ENCODE measurements at regions not wholly inside any gene's neighbourhood (a gene's known extent, or its start where the extent isn't known, plus 50 kb on each side); places are given as distances from the start of the nearest gene placed in this dataset.

DNA sequence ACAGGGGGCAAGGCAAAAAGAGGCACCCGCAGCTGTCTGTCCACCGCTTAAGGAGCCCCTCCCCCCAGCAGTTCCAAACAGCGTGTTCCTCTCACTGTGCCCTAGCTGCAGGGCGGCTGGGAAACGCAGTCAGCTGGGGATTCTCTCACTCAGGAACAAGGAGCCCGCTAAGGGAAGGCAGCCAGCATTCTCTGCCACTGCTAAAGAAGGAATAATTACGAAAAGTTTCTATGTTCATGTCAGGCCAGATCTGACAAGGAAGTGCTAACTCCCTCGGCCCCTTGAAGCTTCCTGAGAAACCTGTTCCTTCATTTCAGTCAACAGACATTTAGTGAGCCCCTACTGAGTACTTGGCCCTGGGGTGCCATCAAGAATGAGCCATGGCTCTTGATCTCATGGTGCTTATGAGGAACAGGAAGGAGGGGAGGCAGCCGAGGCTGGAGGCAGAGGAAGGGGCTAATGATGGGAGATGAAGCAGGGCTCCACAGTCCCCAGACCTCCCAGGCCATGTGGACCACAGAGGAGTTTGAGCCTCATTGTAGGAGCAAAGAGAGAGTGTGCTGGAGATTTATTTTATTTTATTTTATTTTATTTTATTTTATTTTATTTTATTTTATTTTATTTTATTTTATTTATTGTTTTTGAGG is 101.7 kb upstream of the PMEPA1 start:
- DNase-seq, result peak; percentile 31
- H3K27me3 ChIP-seq (replicated peaks in 1 of 7), result peaks cover 0 to 7% (median 0%) of the 10 kb centered on the region in 7 donors
- no peaks in the 10 kb centered on the region for H3K9me3 ChIP-seq
- intact Hi-C loops (cut with DNase I; ENCODE audit: low total_unique reads), result no loop called here
- WGBS, 5 donors, result 33 to 53% (median 43%) methylated on average over 9 of the region's 9 CpGs
- no peaks in the 10 kb centered on the region for H3K36me3 ChIP-seq
- H3K4me3 ChIP-seq, result no peak overlapping the region
- H3K4me1 ChIP-seq, result no peaks in the 10 kb centered on the region
- no peak for TF ChIP-seq POLR2A (IDR thresholded peaks at IDR 0.05)
- TF ChIP-seq, protein P1, sequence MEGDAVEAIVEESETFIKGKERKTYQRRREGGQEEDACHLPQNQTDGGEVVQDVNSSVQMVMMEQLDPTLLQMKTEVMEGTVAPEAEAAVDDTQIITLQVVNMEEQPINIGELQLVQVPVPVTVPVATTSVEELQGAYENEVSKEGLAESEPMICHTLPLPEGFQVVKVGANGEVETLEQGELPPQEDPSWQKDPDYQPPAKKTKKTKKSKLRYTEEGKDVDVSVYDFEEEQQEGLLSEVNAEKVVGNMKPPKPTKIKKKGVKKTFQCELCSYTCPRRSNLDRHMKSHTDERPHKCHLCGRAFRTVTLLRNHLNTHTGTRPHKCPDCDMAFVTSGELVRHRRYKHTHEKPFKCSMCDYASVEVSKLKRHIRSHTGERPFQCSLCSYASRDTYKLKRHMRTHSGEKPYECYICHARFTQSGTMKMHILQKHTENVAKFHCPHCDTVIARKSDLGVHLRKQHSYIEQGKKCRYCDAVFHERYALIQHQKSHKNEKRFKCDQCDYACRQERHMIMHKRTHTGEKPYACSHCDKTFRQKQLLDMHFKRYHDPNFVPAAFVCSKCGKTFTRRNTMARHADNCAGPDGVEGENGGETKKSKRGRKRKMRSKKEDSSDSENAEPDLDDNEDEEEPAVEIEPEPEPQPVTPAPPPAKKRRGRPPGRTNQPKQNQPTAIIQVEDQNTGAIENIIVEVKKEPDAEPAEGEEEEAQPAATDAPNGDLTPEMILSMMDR (IDR thresholded peaks at IDR 0.05 in 8 of 11, conservative IDR thresholded peaks at IDR 0.05 in 3 of 11), result no peak
- TF ChIP-seq POLR2AphosphoS5 (IDR thresholded peaks at IDR 0.05), result no peak
- H3K27ac ChIP-seq, result no peak overlapping the region

DNA sequence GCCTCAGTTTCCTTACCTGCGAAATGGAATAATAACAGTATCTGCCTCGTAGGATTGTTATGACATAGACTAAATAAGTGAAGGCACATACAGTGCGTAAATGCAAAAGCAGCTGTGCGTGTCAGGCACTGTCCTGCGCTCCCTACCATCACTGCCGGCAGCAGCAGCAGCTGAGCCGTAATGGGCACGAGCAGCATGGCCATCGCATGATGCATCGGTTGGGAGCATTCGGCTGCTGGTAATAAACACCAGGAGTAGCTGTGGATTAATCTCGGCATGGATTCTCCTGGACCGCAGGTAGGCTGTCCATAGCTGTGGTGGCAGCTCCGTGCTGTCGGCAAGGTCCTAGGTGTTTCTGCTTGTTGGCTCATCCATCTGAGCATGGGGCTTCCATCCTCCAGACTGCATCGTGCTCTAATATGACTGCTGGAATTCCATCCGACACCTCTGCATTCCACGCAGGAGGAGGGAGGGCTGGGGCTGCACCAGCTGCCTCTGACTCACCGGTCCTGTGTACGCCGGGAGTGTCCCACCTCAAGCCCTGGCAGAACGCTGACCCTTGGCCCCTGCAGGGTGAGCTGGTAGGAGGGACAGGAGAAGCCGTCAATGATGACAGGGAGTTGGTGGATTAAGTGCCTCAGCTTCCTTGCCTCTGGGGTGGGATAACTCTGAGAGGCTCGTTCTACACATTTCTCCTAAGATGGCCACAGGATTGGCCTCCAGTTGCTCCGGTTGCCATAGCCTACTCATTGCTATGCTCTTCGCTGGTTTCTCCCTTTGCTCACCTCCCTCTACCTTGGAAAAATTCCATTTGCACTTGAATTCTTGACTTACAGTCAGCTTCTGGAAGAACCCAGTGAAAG is 100.9 kb upstream of the PMEPA1 start:
- H3K27me3 ChIP-seq (replicated peaks in 1 of 7), result peaks cover 0 to 9% (median 0%) of the 10 kb centered on the region in 7 donors
- no peak overlapping the region for H3K4me3 ChIP-seq
- intact Hi-C loops (cut with DNase I; ENCODE audit: low total_unique reads), result no loop called here
- no peaks in the 10 kb centered on the region for H3K36me3 ChIP-seq
- TF ChIP-seq POLR2AphosphoS5 (IDR thresholded peaks at IDR 0.05) (no peak), POLR2A (IDR thresholded peaks at IDR 0.05) (no peak)
- TF ChIP-seq, protein P1 (IDR thresholded peaks at IDR 0.05 in 8 of 11, conservative IDR thresholded peaks at IDR 0.05 in 3 of 11), result no peak
- DNase-seq, result peak; percentile 64
- WGBS, 5 donors, result 89 to 95% (median 91%) methylated on average over 26 of the region's 26 CpGs
- no peaks in the 10 kb centered on the region for H3K9me3 ChIP-seq
- H3K4me1 ChIP-seq, result no peaks in the 10 kb centered on the region
- no peak overlapping the region for H3K27ac ChIP-seq

DNA sequence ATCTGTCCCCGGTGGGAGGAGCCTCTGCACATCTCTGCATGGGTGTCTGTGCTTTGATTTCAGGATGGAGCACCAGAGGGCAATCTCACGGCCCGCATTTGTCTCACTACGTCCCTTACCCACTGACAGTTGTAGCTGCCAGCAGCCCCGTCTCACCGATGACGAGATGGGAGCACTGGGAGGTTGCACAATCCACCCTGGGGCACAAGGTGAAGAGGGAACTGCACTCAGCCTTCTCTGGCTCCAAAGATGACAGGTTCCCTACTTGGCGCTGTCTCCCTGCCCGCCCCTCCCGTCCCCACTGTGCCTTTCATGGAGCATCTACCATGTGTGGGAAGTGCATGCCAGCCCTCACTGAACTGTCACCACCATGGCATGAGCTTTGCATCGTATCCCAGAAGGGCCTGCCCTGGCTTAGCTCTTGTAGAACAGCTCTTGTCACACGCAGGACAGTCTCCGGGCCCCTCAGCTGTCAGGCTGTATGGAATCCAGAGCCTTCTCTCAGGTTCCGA is 99.9 kb upstream of the PMEPA1 start:
- Histone ChIP-seq H3K4me3 (no peak overlapping the region), H3K36me3 (no peaks in the 10 kb centered on the region), H3K27me3 (replicated peaks in 1 of 7) (peaks cover 0 to 9% (median 0%) of the 10 kb centered on the region in 7 donors), H3K4me1 (no peaks in the 10 kb centered on the region), H3K9me3 (no peaks in the 10 kb centered on the region), H3K27ac (no peak overlapping the region)
- intact Hi-C loops (cut with DNase I; ENCODE audit: low total_unique reads), result no loop called here
- peak; percentile 63 for DNase-seq
- TF ChIP-seq POLR2AphosphoS5 (IDR thresholded peaks at IDR 0.05) (no peak), POLR2A (IDR thresholded peaks at IDR 0.05) (no peak)
- TF ChIP-seq, protein P1 (IDR thresholded peaks at IDR 0.05 in 8 of 11, conservative IDR thresholded peaks at IDR 0.05 in 3 of 11), result no peak
- WGBS, 5 donors, result 71 to 88% (median 78%) methylated on average over 14 of the region's 14 CpGs

DNA sequence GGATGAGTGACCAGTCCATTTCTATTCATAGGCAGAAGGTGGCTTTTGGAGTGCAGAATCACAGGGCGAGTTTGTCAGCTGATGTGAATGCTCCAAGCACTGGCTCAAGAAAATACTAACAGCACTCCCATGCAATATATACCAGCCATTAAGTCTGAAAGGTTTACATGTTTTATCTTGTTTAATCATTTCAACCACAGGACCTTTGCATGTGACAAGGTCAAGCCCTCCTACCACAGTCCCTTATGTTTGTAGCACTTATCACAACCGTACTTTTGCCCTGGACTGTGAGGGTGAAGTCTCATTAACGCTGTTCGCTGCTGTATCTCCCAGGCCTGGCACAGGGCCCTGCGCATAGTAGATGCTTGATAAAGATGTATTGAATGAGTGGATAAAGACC is 99.3 kb upstream of the PMEPA1 start:
- Histone ChIP-seq H3K4me3 (no peak overlapping the region), H3K27me3 (replicated peaks in 1 of 7) (peaks cover 0 to 9% (median 0%) of the 10 kb centered on the region in 7 donors), H3K27ac (no peak overlapping the region), H3K4me1 (no peaks in the 10 kb centered on the region), H3K9me3 (no peaks in the 10 kb centered on the region), H3K36me3 (no peaks in the 10 kb centered on the region)
- 92 to 96% (median 92%) methylated on average over 5 of the region's 5 CpGs for WGBS, 5 donors
- TF ChIP-seq, protein P1 (IDR thresholded peaks at IDR 0.05 in 8 of 11, conservative IDR thresholded peaks at IDR 0.05 in 3 of 11), result no peak
- TF ChIP-seq POLR2A (IDR thresholded peaks at IDR 0.05) (no peak), POLR2AphosphoS5 (IDR thresholded peaks at IDR 0.05) (no peak)
- intact Hi-C loops (cut with DNase I; ENCODE audit: low total_unique reads), result no loop called here
- no peak for DNase-seq
